Activated T-helper 2 cell treated with anti-CD3 and anti-CD28 coated beads, Interferon-gamma antibody, Interleukin-2, Interleukin-4, amounts not matched to agents 10 μg/mL and 5 μg/mL and 100 μg/mL, durations not matched to agents 14 hours and 24 hours and 36 hours (primary cell): ENCODE measurements at regions not wholly inside any gene's neighbourhood (a gene's known extent, or its start where the extent isn't known, plus 50 kb on each side); places are given as distances from the start of the nearest gene placed in this dataset.
"Not testable (repeated sequence)": the region's sequence is repeated elsewhere in the genome, so short reads cannot be mapped to it uniquely, and the experiment has no call there.

ENCODE experiments used
- DNase-seq: peaks from one replicate; pipeline ENCODE4 v3.0.0; 2021; ENCODE audit warnings: low spot score
- H3K27ac Mint-ChIP-seq: one replicate; pipeline ENCODE4 v1.8.0; 2021; ENCODE audit warnings: mixed read lengths
- H3K27me3 Mint-ChIP-seq: one replicate; pipeline ENCODE4 v1.8.0; 2021; ENCODE audit warnings: low read depth, mixed read lengths
- H3K36me3 Mint-ChIP-seq: one replicate; pipeline ENCODE4 v1.8.0; 2021; ENCODE audit warnings: low read depth, mixed read lengths
- H3K4me1 Mint-ChIP-seq: one replicate; pipeline ENCODE4 v1.8.0; 2021; ENCODE audit warnings: low read depth, mixed read lengths
- H3K4me3 Mint-ChIP-seq: one replicate; pipeline ENCODE4 v1.8.0; 2021; ENCODE audit warnings: low read depth, mild to moderate bottlenecking, moderate library complexity, mixed read lengths
- H3K9me3 Mint-ChIP-seq: one replicate; pipeline ENCODE4 v1.8.0; 2021; ENCODE audit warnings: mixed read lengths
- intact Hi-C: fragments of 100-400 bp; cut with micrococcal nuclease; formaldehyde crosslinking; loops from one replicate; pipeline ENCODE4 v1.15.1; 2023

- DNase-seq: no peak
- Mint-ChIP-seq H3K4me3 (no peak overlapping the region), H3K4me1 (no peaks in the 10 kb centered on the region), H3K27me3 (no peaks in the 10 kb centered on the region), H3K36me3 (no peaks in the 10 kb centered on the region), H3K9me3 (peaks cover 19% of the 10 kb centered on the region), H3K27ac (no peak overlapping the region)
- intact Hi-C loops: no loop called here
These were observed 462.1 kb upstream of the CDIN1 start for GRCh38 chr15:36117296-36117787.

GRCh38 chr15:36126194-36126593, 453.2 kb upstream of the CDIN1 start:
- H3K4me3 Mint-ChIP-seq: no peak overlapping the region
- no peaks in the 10 kb centered on the region for H3K27me3 Mint-ChIP-seq
- H3K9me3 Mint-ChIP-seq: peaks cover 27% of the 10 kb centered on the region
- DNase-seq: no peak
- no peaks in the 10 kb centered on the region for H3K36me3 Mint-ChIP-seq
- intact Hi-C loops: no loop called here
- H3K27ac Mint-ChIP-seq: no peak overlapping the region
- H3K4me1 Mint-ChIP-seq: no peaks in the 10 kb centered on the region

GRCh38 chr15:36130641-36131310, 448.6 kb upstream of the CDIN1 start:
- no peaks in the 10 kb centered on the region for H3K36me3 Mint-ChIP-seq
- no peak for DNase-seq
- intact Hi-C loops: no loop called here
- no peaks in the 10 kb centered on the region for H3K4me1 Mint-ChIP-seq
- H3K27me3 Mint-ChIP-seq: no peaks in the 10 kb centered on the region
- H3K4me3 Mint-ChIP-seq: no peak overlapping the region
- peaks cover 19% of the 10 kb centered on the region for H3K9me3 Mint-ChIP-seq
- H3K27ac Mint-ChIP-seq: no peak overlapping the region

- Mint-ChIP-seq H3K36me3 (no peaks in the 10 kb centered on the region), H3K4me1 (no peaks in the 10 kb centered on the region), H3K27me3 (no peaks in the 10 kb centered on the region), H3K9me3 (peaks cover 11% of the 10 kb centered on the region), H3K4me3 (no peak overlapping the region), H3K27ac (no peak overlapping the region)
- no peak for DNase-seq
- intact Hi-C loops: no loop called here
These were observed 445.7 kb upstream of the CDIN1 start for GRCh38 chr15:36133742-36134141.

GRCh38 chr15:36136049-36136448, 443.4 kb upstream of the CDIN1 start:
- Mint-ChIP-seq H3K4me3 (no peak overlapping the region), H3K4me1 (no peaks in the 10 kb centered on the region), H3K36me3 (no peaks in the 10 kb centered on the region), H3K27me3 (no peaks in the 10 kb centered on the region), H3K27ac (no peak overlapping the region), H3K9me3 (peaks cover 14% of the 10 kb centered on the region)
- DNase-seq: no peak
- intact Hi-C loops: no loop called here

GRCh38 chr15:36152936-36153335, 426.5 kb upstream of the CDIN1 start:
- no peak overlapping the region for H3K4me3 Mint-ChIP-seq
- no peaks in the 10 kb centered on the region for H3K4me1 Mint-ChIP-seq
- no peak for DNase-seq
- H3K36me3 Mint-ChIP-seq: no peaks in the 10 kb centered on the region
- peaks cover 23% of the 10 kb centered on the region for H3K9me3 Mint-ChIP-seq
- intact Hi-C loops: no loop called here
- H3K27ac Mint-ChIP-seq: no peak overlapping the region
- no peaks in the 10 kb centered on the region for H3K27me3 Mint-ChIP-seq

GRCh38 chr15:36156879-36157427, 422.5 kb upstream of the CDIN1 start:
- no peak overlapping the region for H3K27ac Mint-ChIP-seq
- intact Hi-C loops: no loop called here
- no peaks in the 10 kb centered on the region for H3K4me1 Mint-ChIP-seq
- no peaks in the 10 kb centered on the region for H3K36me3 Mint-ChIP-seq
- H3K9me3 Mint-ChIP-seq: peaks cover 21% of the 10 kb centered on the region
- no peaks in the 10 kb centered on the region for H3K27me3 Mint-ChIP-seq
- H3K4me3 Mint-ChIP-seq: no peak overlapping the region
- no peak for DNase-seq

GRCh38 chr15:36160351-36160750, 419.1 kb upstream of the CDIN1 start:
- no peak overlapping the region for H3K4me3 Mint-ChIP-seq
- no peak overlapping the region for H3K27ac Mint-ChIP-seq
- H3K27me3 Mint-ChIP-seq: no peaks in the 10 kb centered on the region
- intact Hi-C loops: no loop called here
- DNase-seq: no peak
- peaks cover 33% of the 10 kb centered on the region for H3K9me3 Mint-ChIP-seq
- no peaks in the 10 kb centered on the region for H3K36me3 Mint-ChIP-seq
- H3K4me1 Mint-ChIP-seq: no peaks in the 10 kb centered on the region

- no peaks in the 10 kb centered on the region for H3K36me3 Mint-ChIP-seq
- intact Hi-C loops: no loop called here
- H3K27me3 Mint-ChIP-seq: no peaks in the 10 kb centered on the region
- no peak overlapping the region for H3K27ac Mint-ChIP-seq
- H3K4me1 Mint-ChIP-seq: no peaks in the 10 kb centered on the region
- DNase-seq: no peak
- no peak overlapping the region for H3K4me3 Mint-ChIP-seq
- H3K9me3 Mint-ChIP-seq: peaks cover 36% of the 10 kb centered on the region
These were observed 418.3 kb upstream of the CDIN1 start for GRCh38 chr15:36161108-36161507.

GRCh38 chr15:36161771-36162212, 417.6 kb upstream of the CDIN1 start:
- intact Hi-C loops: no loop called here
- Mint-ChIP-seq H3K4me1 (no peaks in the 10 kb centered on the region), H3K9me3 (peaks cover 39% of the 10 kb centered on the region), H3K4me3 (no peak overlapping the region), H3K27ac (no peak overlapping the region), H3K36me3 (no peaks in the 10 kb centered on the region), H3K27me3 (no peaks in the 10 kb centered on the region)
- DNase-seq: no peak

- H3K36me3 Mint-ChIP-seq, DNase-seq, H3K27me3 Mint-ChIP-seq, intact Hi-C loops, H3K4me3 Mint-ChIP-seq, H3K27ac Mint-ChIP-seq, H3K4me1 Mint-ChIP-seq: not testable (repeated sequence)
- peaks cover 25% of the 10 kb centered on the region for H3K9me3 Mint-ChIP-seq
These were observed 415.4 kb upstream of the CDIN1 start for GRCh38 chr15:36163983-36164382.

GRCh38 chr15:36172955-36173354, 406.5 kb upstream of the CDIN1 start:
- peaks cover 4% of the 10 kb centered on the region for H3K9me3 Mint-ChIP-seq
- no peaks in the 10 kb centered on the region for H3K27me3 Mint-ChIP-seq
- DNase-seq: no peak
- H3K36me3 Mint-ChIP-seq: no peaks in the 10 kb centered on the region
- H3K27ac Mint-ChIP-seq: no peak overlapping the region
- H3K4me1 Mint-ChIP-seq: no peaks in the 10 kb centered on the region
- intact Hi-C loops: no loop called here
- H3K4me3 Mint-ChIP-seq: no peak overlapping the region

- no peaks in the 10 kb centered on the region for H3K4me1 Mint-ChIP-seq
These were observed 404.2 kb upstream of the CDIN1 start for GRCh38 chr15:36175186-36175740.

More at GRCh38 chr15:36175186-36175740, 404.2 kb upstream of the CDIN1 start:
- H3K27ac Mint-ChIP-seq: no peak overlapping the region
- intact Hi-C loops: no loop called here
- no peaks in the 10 kb centered on the region for H3K27me3 Mint-ChIP-seq
- H3K9me3 Mint-ChIP-seq: peaks cover 14% of the 10 kb centered on the region
- H3K36me3 Mint-ChIP-seq: no peaks in the 10 kb centered on the region
- DNase-seq: no peak
- no peak overlapping the region for H3K4me3 Mint-ChIP-seq
